H1 (cell line): ENCODE measurements at regions not wholly inside any gene's neighbourhood (a gene's known extent, or its start where the extent isn't known, plus 50 kb on each side); places are given as distances from the start of the nearest gene placed in this dataset.
A peak's percentile ranks its signal among the peaks of the same experiment; 100 is the strongest.

Source experiments
- CTCF ChIA-PET: fragments of 300-600 bp; sonication (Branson Sonifier 250); formaldehyde crosslinking; loops from one replicate; lab custom pipeline; 2021; ENCODE audit not compliant: partially characterized antibody; lab: Charles Lee
- POLR2A ChIA-PET: fragments of 300-600 bp; sonication (Branson Sonifier 250); formaldehyde crosslinking; loops from one replicate; lab custom pipeline; 2021; ENCODE audit warnings: inconsistent platforms; ENCODE audit not compliant: partially characterized antibody; lab: Charles Lee
- DNase-seq, 2 experiments: peaks; one replicate each; pipeline versions ENCODE4 v3.0.0 to v3.0.0-alpha.2; 2010 to 2022; ENCODE audit warnings: low spot score in 2 of 2, low read depth in 1 of 2, mixed read lengths in 1 of 2
- FAIRE-seq: peaks from 2 replicates; lab custom pipeline; 2011; peaks lifted over from hg19 to GRCh38; lab: Jason Lieb, UNC
- H2AFZ ChIP-seq: 2 replicates; pipeline ENCODE4 v1.8.1; 2012; ENCODE audit warnings: low read length, inconsistent platforms
- H2AK5ac ChIP-seq: 2 replicates; pipeline ENCODE4 v1.6.1; 2013; ENCODE audit warnings: low read depth, low read length
- H2BK120ac ChIP-seq: replicated peaks from 2 replicates; pipeline ENCODE3; 2013; ENCODE audit warnings: low read depth, low read length, inconsistent platforms
- H2BK12ac ChIP-seq: 2 replicates; pipeline ENCODE4 v1.6.1; 2013; ENCODE audit warnings: low read depth, low read length
- H2BK15ac ChIP-seq: 2 replicates; pipeline ENCODE4 v1.6.1; 2013; ENCODE audit warnings: low read length
- H2BK20ac ChIP-seq: 2 replicates; pipeline ENCODE4 v1.6.1; 2013; ENCODE audit warnings: low read length
- H2BK5ac ChIP-seq: 2 replicates; pipeline ENCODE4 v1.6.1; 2013; ENCODE audit warnings: low read depth, low read length
- H3K14ac ChIP-seq: 2 replicates; pipeline ENCODE4 v1.6.1; 2013; ENCODE audit warnings: inconsistent platforms; ENCODE audit not compliant: insufficient read length
- H3K18ac ChIP-seq: 2 replicates; pipeline ENCODE4 v1.6.1; 2013; ENCODE audit warnings: low read length; ENCODE audit errors: extremely low read depth
- H3K23ac ChIP-seq: 2 replicates; pipeline ENCODE4 v1.6.1; 2013; ENCODE audit warnings: inconsistent platforms; ENCODE audit not compliant: insufficient read length
- H3K23me2 ChIP-seq: 2 replicates; pipeline ENCODE4 v1.6.1; 2013; ENCODE audit warnings: low read depth, low read length
- H3K27ac ChIP-seq: 2 replicates; pipeline ENCODE4 v1.6.1; 2011; ENCODE audit warnings: low read depth, low read length, inconsistent platforms
- H3K27me3 ChIP-seq, 4 experiments: replicated peaks in 1 of 4; 1 replicate in 1 of 4; 2 replicates in 3 of 4; pipeline versions ENCODE4 v1.6.1 to v1.8.1; 2011 to 2013; ENCODE audit warnings: low read length in 3 of 4, mild to moderate bottlenecking in 3 of 4, inconsistent platforms in 2 of 4, mixed read lengths in 2 of 4, moderate library complexity in 1 of 4; ENCODE audit not compliant: control insufficient read depth in 3 of 4, insufficient read depth in 3 of 4; ENCODE audit errors: extremely low read depth in 1 of 4
- H3K36me3 ChIP-seq, 4 experiments: 2 replicates each; pipeline versions ENCODE4 v1.6.1 to v1.8.1; 2011 to 2013; ENCODE audit warnings: mild to moderate bottlenecking in 4 of 4, low read length in 3 of 4, moderate library complexity in 2 of 4, control low read depth in 1 of 4, inconsistent platforms in 1 of 4; ENCODE audit not compliant: insufficient read depth in 4 of 4, control insufficient read depth in 2 of 4
- H3K4ac ChIP-seq: replicated peaks from 2 replicates; pipeline ENCODE3; 2013; ENCODE audit warnings: low read length, low read depth, mixed read lengths, inconsistent platforms; ENCODE audit not compliant: insufficient read length
- H3K4me1 ChIP-seq, 4 experiments: replicated peaks in 1 of 4; 1 replicate in 1 of 4; 2 replicates in 3 of 4; pipeline versions ENCODE4 v1.6.1 to v1.8.1; 2011 to 2013; ENCODE audit warnings: low read length in 3 of 4, inconsistent platforms in 2 of 4, mixed read lengths in 1 of 4; ENCODE audit not compliant: insufficient read depth in 4 of 4, control insufficient read depth in 3 of 4
- H3K4me2 ChIP-seq, 2 experiments: 2 replicates each; pipeline versions ENCODE4 v1.6.1 to v1.8.1; 2011 to 2013; ENCODE audit warnings: low read depth in 2 of 2, low read length in 2 of 2, control low read depth in 1 of 2, inconsistent platforms in 1 of 2, mild to moderate bottlenecking in 1 of 2; ENCODE audit not compliant: insufficient read depth in 1 of 2
- H3K4me3 ChIP-seq, 4 experiments: fragments of 200-600, 300-600 bp in 1 of 4; sonication (generic), shearing (Covaris generic), sonication (Bioruptor Twin) in 1 of 4; 2 replicates each; pipeline versions ENCODE4 v1.5.1 to v1.8.1; 2011 to 2016; ENCODE audit warnings: low read length in 4 of 4, low read depth in 3 of 4, control low read depth in 2 of 4, inconsistent platforms in 2 of 4, mild to moderate bottlenecking in 2 of 4, mixed read lengths in 1 of 4, moderate library complexity in 1 of 4; ENCODE audit not compliant: insufficient read depth in 2 of 4; ENCODE audit errors: extremely low read depth in 1 of 4
- H3K56ac ChIP-seq: replicated peaks from 2 replicates; pipeline ENCODE3; 2013; ENCODE audit warnings: low read depth, mild to moderate bottlenecking, mixed read lengths, low read length, inconsistent platforms; ENCODE audit not compliant: insufficient read length
- H3K79me1 ChIP-seq: 2 replicates; pipeline ENCODE4 v1.6.1; 2013; ENCODE audit warnings: low read depth, low read length, control low read depth
- H3K79me2 ChIP-seq, 2 experiments: 2 replicates each; pipeline versions ENCODE4 v1.6.1 to v1.8.1; 2012 to 2013; ENCODE audit warnings: low read length in 2 of 2, mild to moderate bottlenecking in 2 of 2, inconsistent platforms in 1 of 2; ENCODE audit not compliant: insufficient read depth in 2 of 2, control insufficient read depth in 1 of 2
- H3K9ac ChIP-seq, 4 experiments: replicated peaks in 1 of 4; 1 replicate in 1 of 4; 2 replicates in 3 of 4; pipeline versions ENCODE4 v1.6.1 to v1.8.1; 2011 to 2013; ENCODE audit warnings: low read depth in 3 of 4, low read length in 3 of 4, control low read depth in 2 of 4, mild to moderate bottlenecking in 2 of 4, moderate library complexity in 2 of 4, inconsistent platforms in 1 of 4; ENCODE audit errors: extremely low read depth in 1 of 4
- H3K9me3 ChIP-seq, 2 experiments: 2 replicates each; pipeline versions ENCODE4 v1.6.1 to v1.8.1; 2012 to 2013; ENCODE audit warnings: mild to moderate bottlenecking in 2 of 2, moderate library complexity in 2 of 2, control low read depth in 1 of 2, inconsistent platforms in 1 of 2, low read depth in 1 of 2, low read length in 1 of 2, mixed read lengths in 1 of 2; ENCODE audit not compliant: insufficient read depth in 2 of 2
- H4K20me1 ChIP-seq, 2 experiments: replicated peaks in 1 of 2; 2 replicates each; pipeline versions ENCODE3 to v1.8.1; 2011 to 2013; ENCODE audit warnings: inconsistent platforms in 2 of 2, low read length in 2 of 2, mild to moderate bottlenecking in 1 of 2; ENCODE audit not compliant: insufficient read depth in 2 of 2, control insufficient read depth in 1 of 2
- H4K5ac ChIP-seq: 2 replicates; pipeline ENCODE4 v1.6.1; 2013; ENCODE audit warnings: low read length, low read depth, mixed read lengths, inconsistent platforms; ENCODE audit not compliant: insufficient read length
- H4K8ac ChIP-seq: 2 replicates; pipeline ENCODE4 v1.8.0; 2013; ENCODE audit warnings: mild to moderate bottlenecking, moderate library complexity, low read length, inconsistent platforms; ENCODE audit not compliant: insufficient read depth; ENCODE audit errors: extremely low read depth
- H4K91ac ChIP-seq: replicated peaks from 2 replicates; pipeline ENCODE3; 2013; ENCODE audit warnings: low read length, mixed read lengths, inconsistent platforms; ENCODE audit not compliant: insufficient read length
- EGR1 ChIP-seq: IDR thresholded peaks from 2 replicates; pipeline ENCODE4 v1.6.1; 2011; ENCODE audit warnings: low read depth, low read length, borderline replicate concordance
- JUND ChIP-seq: IDR thresholded peaks from 2 replicates; pipeline ENCODE4 v1.6.1; 2011; ENCODE audit warnings: mild to moderate bottlenecking, improper control_type of control experiment, low read length
- POLR2AphosphoS5 ChIP-seq: IDR thresholded peaks from 2 replicates; pipeline ENCODE4 v1.6.1; 2011; ENCODE audit warnings: low read depth, low read length
- SIRT6 ChIP-seq: IDR thresholded peaks from one replicate; pipeline ENCODE4 v1.7.1; 2012; ENCODE audit warnings: low read length, inconsistent platforms
- SP2 ChIP-seq: IDR thresholded peaks from 2 replicates; pipeline ENCODE4 v1.6.1; 2012; ENCODE audit warnings: mild to moderate bottlenecking, low read length, inconsistent platforms
- TAF7 ChIP-seq: optimal IDR thresholded peaks from 2 replicates; pipeline ENCODE3; 2011; ENCODE audit warnings: low read depth, mild to moderate bottlenecking, inconsistent platforms, low read length, moderate library complexity, borderline replicate concordance
- WGBS, 2 experiments: shearing (Covaris generic) in 1 of 2; methylation state at CpG; one replicate each; pipeline versions ENCODE4 v1.1.6 to v1.1.7; 2013 to 2015; ENCODE audit warnings: low lambda C conversion rate in 2 of 2, mixed read lengths in 2 of 2, inconsistent platforms in 1 of 2, low coverage in 1 of 2, missing lambda C conversion rate in 1 of 2; ENCODE audit not compliant: insufficient replicate concordance in 2 of 2, insufficient coverage in 1 of 2, insufficient read length in 1 of 2; ENCODE audit errors: extremely low coverage in 1 of 2, missing lambda C conversion rate in 1 of 2; 5-methylcytosine and 5-hydroxymethylcytosine counted together

DNA sequence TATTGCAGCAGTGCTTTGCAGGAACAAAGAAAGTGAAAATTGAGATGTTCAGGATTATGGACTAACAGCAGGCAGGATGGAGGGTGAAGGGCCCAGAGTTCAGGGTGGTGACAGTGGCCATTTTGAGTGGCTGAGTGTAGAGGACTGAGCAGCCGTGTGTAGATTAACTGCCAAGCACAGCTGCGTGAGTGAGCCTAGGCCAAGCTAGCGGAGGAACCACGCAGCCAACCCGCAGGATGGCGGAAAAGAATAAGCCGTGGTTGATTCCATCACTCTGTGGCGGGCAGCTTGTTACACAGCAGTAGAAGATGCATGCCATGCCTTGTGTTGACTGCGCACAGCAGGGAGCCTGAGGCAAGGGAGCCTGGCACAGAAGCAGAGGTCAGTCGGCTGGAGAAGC is 102.5 kb upstream of the KIF26B start:
- Histone ChIP-seq H3K36me3 (no peaks in the 10 kb centered on the region; a peak in 2 of 8 replicates), H3K14ac (no peak overlapping the region), H3K4me1 (peaks cover 2 to 9% (median 3%) of the 10 kb centered on the region in 4 experiments; a peak in 5 of 7 replicates), H3K9me3 (peaks cover 0 to 3% of the 10 kb centered on the region in 2 experiments; a peak in 1 of 4 replicates), H2BK120ac (no peak overlapping the region), H4K20me1 (no peaks in the 10 kb centered on the region), H2BK15ac (no peak overlapping the region), H4K8ac (no peak overlapping the region), H3K4ac (no peak overlapping the region), H2AK5ac (peak overlapping the region; percentile 67; the same call in 1 of the 2 replicates), H3K56ac (no peak overlapping the region), H3K23me2 (no peaks in the 10 kb centered on the region), H2AFZ (no peak overlapping the region), H4K91ac (no peak overlapping the region), H4K5ac (no peak overlapping the region), H2BK12ac (no peak overlapping the region; the same call in 1 of the 2 replicates), H3K4me3 (no peak overlapping the region), H2BK20ac (no peak overlapping the region), H3K79me1 (no peaks in the 10 kb centered on the region), H3K18ac (no peak overlapping the region), H3K27ac (no peak overlapping the region), H3K23ac (no peak overlapping the region), H2BK5ac (no peak overlapping the region), H3K4me2 (no peak overlapping the region), H3K27me3 (no peaks in the 10 kb centered on the region), H3K79me2 (no peaks in the 10 kb centered on the region), H3K9ac (no peak overlapping the region)
- ChIA-PET POLR2A (interaction anchor here (1.1 to 1.6 kb wide), 4 partner anchors 8 to 205 kb away, joined by 3 to 4 read pairs (median 4); a partner anchor contains a TSS), CTCF (interaction anchor here (1.0 to 2.0 kb wide), 5 partner anchors 8 to 129 kb away, joined by 3 to 16 read pairs (median 3); a partner anchor contains a TSS)
- DNase-seq: peak in 1 of 2 experiments; percentile 50
- TF ChIP-seq JUND: no peak
- no peak for TF ChIP-seq EGR1
- no peak for TF ChIP-seq SP2
- TF ChIP-seq TAF7: no peak
- no peak for TF ChIP-seq POLR2AphosphoS5
- TF ChIP-seq SIRT6: no peak
- FAIRE-seq: no peak
- WGBS, 2 experiments: 89% methylated on average over 10 of the region's 10 CpGs; no CpG with 5 or more reads in 1 of the 2 experiments
